Left lung (tissue), 4 donors: ENCODE measurements at regions not wholly inside any gene's neighbourhood (a gene's known extent, or its start where the extent isn't known, plus 50 kb on each side); places are given as distances from the start of the nearest gene placed in this dataset.

Experiments
- ATAC-seq: fragments of 200-7000 bp; cut with Tn5 transposase; one replicate; pipeline ENCODE4 v1.9.1; 2020; ENCODE audit warnings: moderate library complexity
- DNase-seq, 4 donors: peaks; one replicate each; pipeline ENCODE4 v3.0.0-alpha.2; 2013 to 2020
- H3K27ac ChIP-seq, 2 donors: fragments of 200-600 bp; sonication (generic) in 1 of 2; one replicate each; pipeline versions ENCODE4 v1.5.0 to v1.8.0; 2020 to 2021
- H3K27me3 ChIP-seq, 2 donors: fragments of 200-600 bp; sonication (generic) in 1 of 2; one replicate each; pipeline versions ENCODE4 v1.5.0 to v1.8.0; 2020 to 2021
- H3K36me3 ChIP-seq, 2 donors: fragments of 200-600 bp; sonication (generic) in 1 of 2; one replicate each; pipeline versions ENCODE4 v1.5.0 to v1.8.0; 2020 to 2021
- H3K4me1 ChIP-seq, 2 donors: fragments of 200-600 bp; one replicate each; pipeline ENCODE4 v1.8.0; 2021
- H3K4me3 ChIP-seq, 2 donors: fragments of 200-600 bp; sonication (generic) in 1 of 2; one replicate each; pipeline versions ENCODE4 v1.5.0 to v1.8.0; 2020 to 2021; ENCODE audit warnings: mild to moderate bottlenecking in 1 of 2
- H3K9me3 ChIP-seq, 2 donors: fragments of 200-600 bp; sonication (generic) in 1 of 2; one replicate each; pipeline versions ENCODE4 v1.5.0 to v1.8.0; 2020 to 2021
- CTCF ChIP-seq, 2 donors: fragments of 200-600 bp; sonication (generic) in 1 of 2; IDR thresholded peaks; one replicate each; pipeline versions ENCODE4 v1.5.0 to v1.8.0; 2021; ENCODE audit warnings: antibody characterized with exemption in 2 of 2
- intact Hi-C, 2 donors: fragments of 100-400 bp; cut with DNase I; formaldehyde crosslinking; loops; one replicate each; pipeline versions ENCODE4 v1.11.2 to v1.14.2; 2022
- donor health status: DM: no; HTN: yes; CAD: no.
- donor health status: DM: no; HTN: no; CAD: no.

- Histone ChIP-seq H3K36me3 (no peaks in the 10 kb centered on the region), H3K4me1 (no peaks in the 10 kb centered on the region), H3K27ac (no peak overlapping the region), H3K27me3 (peaks cover 0 to 13% of the 10 kb centered on the region in 2 donors), H3K4me3 (no peak overlapping the region), H3K9me3 (no peaks in the 10 kb centered on the region)
- no peak for TF ChIP-seq CTCF (IDR thresholded peaks at IDR 0.05)
- no peak for DNase-seq
- no peak for ATAC-seq
- intact Hi-C loops = loop anchor here in 1 of 2 donors (10.0 kb wide), 2 partner anchors 410 to 660 kb away; partner anchors contain the start of gene FUT8
Observed at GRCh38 chr14:65824978-65825299, 412.4 kb downstream of the FUT8 start.

DNA sequence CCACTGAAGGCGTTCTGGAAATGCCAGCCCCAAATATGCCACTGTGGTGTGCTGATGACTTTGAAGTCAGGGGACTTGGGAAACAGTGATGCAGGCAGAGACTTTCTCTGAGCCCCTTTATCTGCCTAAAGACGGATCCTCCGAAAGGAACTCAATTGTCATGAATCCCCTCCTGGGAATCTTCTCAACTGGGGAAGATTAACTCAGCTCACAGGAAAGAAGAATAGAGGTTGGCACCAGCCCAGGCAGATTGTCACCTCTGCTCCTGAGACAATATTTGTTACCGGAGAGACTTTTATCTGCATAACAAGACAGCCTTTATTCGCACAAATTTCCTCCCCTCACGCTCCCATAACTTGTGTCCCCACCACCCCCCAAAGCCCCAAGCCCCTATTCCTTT is 414.4 kb downstream of the FUT8 start:
- ATAC-seq = no peak
- Histone ChIP-seq H3K27ac (no peak overlapping the region), H3K4me1 (no peaks in the 10 kb centered on the region), H3K9me3 (no peaks in the 10 kb centered on the region), H3K27me3 (peaks cover 0 to 13% of the 10 kb centered on the region in 2 donors), H3K4me3 (no peak overlapping the region), H3K36me3 (no peaks in the 10 kb centered on the region)
- TF ChIP-seq CTCF (IDR thresholded peaks at IDR 0.05) = no peak
- DNase-seq = no peak
- intact Hi-C loops = loop anchor here in 1 of 2 donors (10.0 kb wide), 2 partner anchors 412 to 662 kb away; partner anchors contain the start of gene FUT8

- DNase-seq (no peak), ATAC-seq (no peak)
- Histone ChIP-seq H3K27ac (no peak overlapping the region), H3K27me3 (peaks cover 0 to 13% of the 10 kb centered on the region in 2 donors), H3K4me1 (no peaks in the 10 kb centered on the region), H3K9me3 (no peaks in the 10 kb centered on the region), H3K36me3 (no peaks in the 10 kb centered on the region), H3K4me3 (no peak overlapping the region)
- intact Hi-C loops = loop anchor here in 1 of 2 donors (10.0 kb wide), 2 partner anchors 413 to 663 kb away; partner anchors contain the start of gene FUT8
- no peak for TF ChIP-seq CTCF (IDR thresholded peaks at IDR 0.05)
Observed at GRCh38 chr14:65827520-65827919, 415.0 kb downstream of the FUT8 start.

- TF ChIP-seq CTCF (IDR thresholded peaks at IDR 0.05) = no peak
- DNase-seq (no peak), ATAC-seq (no peak)
- Histone ChIP-seq H3K9me3 (no peaks in the 10 kb centered on the region), H3K27me3 (peaks cover 0 to 13% of the 10 kb centered on the region in 2 donors), H3K36me3 (no peaks in the 10 kb centered on the region), H3K4me1 (no peaks in the 10 kb centered on the region), H3K4me3 (no peak overlapping the region), H3K27ac (no peak overlapping the region)
- intact Hi-C loops = loop anchor here in 1 of 2 donors (10.0 kb wide), 2 partner anchors 414 to 664 kb away; partner anchors contain the start of gene FUT8
Observed at GRCh38 chr14:65828396-65828795, 415.9 kb downstream of the FUT8 start.

GRCh38 chr14:65832431-65833266 is 420.1 kb downstream of the FUT8 start:
- no peak overlapping the region for H3K27ac ChIP-seq
- H3K9me3 ChIP-seq = no peaks in the 10 kb centered on the region
- DNase-seq (peak in 2 of 4 donors; percentile 10 to 13), ATAC-seq (no peak)
- no peak overlapping the region for H3K4me3 ChIP-seq
- no peaks in the 10 kb centered on the region for H3K4me1 ChIP-seq
- no peaks in the 10 kb centered on the region for H3K36me3 ChIP-seq
- H3K27me3 ChIP-seq = peaks cover 0 to 5% of the 10 kb centered on the region in 2 donors
- no peak for TF ChIP-seq CTCF (IDR thresholded peaks at IDR 0.05)
- intact Hi-C loops = no loop called here
